Right kidney (tissue), 1 donor: ENCODE measurements at regions not wholly inside any gene's neighbourhood (a gene's known extent, or its start where the extent isn't known, plus 50 kb on each side); places are given as distances from the start of the nearest gene placed in this dataset.

Experiments
- DNase-seq: peaks from one replicate; pipeline ENCODE4 v3.0.0-alpha.2; 2016

DNA sequence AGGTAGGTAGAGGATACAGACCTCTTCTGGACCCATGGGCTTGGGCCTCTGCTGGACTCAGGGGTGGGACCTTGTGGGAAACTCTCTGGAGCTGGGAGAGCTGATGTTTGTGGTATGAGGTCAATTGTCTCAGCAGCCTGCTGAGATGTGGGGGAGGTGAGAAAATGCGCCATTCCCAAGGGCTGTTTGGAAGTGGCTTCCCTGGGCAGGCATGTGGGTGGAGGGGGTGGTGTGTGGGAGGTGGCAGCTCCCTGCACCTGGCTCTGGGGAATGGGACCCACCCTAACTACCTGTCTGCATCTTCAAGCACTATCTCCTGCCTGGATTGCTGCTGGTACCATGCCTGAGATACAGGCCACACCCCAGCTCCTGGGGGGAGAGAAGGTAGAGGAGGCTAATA is 97.4 kb upstream of the THY1 start:
- no peak for DNase-seq

GRCh38 chr11:119519796-119520195 is 96.8 kb upstream of the THY1 start:
- DNase-seq: no peak

DNA sequence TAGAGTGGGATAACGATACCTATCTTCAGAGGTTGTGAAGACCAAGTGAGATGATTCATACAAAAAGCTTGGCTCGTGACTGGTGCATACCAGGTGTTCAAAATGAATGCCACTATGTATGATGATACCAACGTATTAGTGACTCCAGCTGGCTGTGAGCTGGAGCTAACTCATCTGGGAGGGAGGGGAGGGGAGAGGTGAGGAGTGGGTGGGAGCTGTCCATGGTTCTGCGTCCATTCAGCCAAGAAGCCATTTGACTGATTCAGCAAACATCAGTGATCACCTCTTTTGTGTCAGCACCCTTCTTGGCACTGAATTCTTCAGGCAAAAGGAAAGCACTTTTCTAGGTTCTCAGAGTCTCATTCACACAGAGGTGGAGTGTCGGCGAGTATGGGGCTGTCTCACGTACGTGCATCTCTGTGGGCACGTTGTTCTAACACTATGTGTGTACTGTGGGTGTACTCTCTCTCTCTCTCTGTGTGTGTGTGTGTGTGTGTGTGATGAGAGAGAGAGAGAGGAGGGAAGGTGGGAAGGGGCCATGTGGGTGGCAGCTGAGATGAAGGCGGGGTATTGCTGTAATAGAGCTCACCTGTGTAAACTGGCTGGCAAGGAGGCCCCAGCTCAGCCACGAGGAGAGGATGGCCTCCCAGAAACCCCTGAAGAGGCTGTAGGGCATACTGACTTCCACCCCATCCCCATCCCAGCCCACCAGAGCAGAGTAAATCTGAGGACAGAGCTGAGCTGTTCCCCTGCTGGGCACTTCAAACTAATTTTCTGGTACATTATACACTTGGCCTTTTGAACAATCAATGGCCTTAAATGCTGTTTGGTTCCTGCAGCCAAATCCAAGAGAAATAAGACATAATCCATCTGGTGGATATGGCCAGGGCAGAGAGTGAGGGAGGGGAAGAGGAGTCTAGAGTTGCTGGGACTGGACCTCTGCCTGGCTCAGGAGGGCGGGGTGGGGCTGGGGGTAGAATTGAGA is 96.1 kb upstream of the THY1 start:
- peak; percentile 30 for DNase-seq

DNA sequence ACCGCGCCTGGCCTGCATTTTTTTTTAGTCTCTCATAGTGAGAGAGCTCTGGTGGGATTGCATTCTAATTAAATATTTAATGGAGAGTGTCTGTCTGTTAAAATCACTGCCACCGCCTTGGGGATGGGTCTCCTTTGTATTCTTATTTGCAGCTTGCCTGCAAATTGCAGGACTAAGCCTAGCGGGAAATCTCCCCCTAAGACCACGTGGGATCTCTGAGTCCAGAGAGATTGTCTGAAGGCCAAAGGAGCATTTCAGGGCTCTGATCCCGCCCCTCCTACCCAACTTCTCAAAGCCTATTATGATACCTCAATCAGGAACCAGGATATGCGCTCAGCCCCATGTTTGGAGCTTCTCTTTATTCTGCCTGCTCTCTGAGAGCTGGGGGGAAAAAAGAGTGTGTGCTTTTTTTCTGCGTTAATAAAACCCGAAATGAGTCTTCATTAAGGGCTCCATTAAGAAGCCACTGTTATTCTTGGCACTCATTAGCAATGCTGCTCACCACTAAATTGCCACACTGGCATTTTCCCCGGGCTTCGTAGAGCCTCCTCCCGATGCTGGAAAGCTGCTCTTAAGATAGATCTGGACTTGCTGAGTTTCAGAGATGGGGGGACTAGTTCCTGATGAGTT is 92.9 kb upstream of the THY1 start:
- DNase-seq: no peak

GRCh38 chr11:119513806-119514170 is 90.8 kb upstream of the THY1 start:
- no peak for DNase-seq

- no peak for DNase-seq
Observed at GRCh38 chr11:119513131-119513805, 90.3 kb upstream of the THY1 start.

DNA sequence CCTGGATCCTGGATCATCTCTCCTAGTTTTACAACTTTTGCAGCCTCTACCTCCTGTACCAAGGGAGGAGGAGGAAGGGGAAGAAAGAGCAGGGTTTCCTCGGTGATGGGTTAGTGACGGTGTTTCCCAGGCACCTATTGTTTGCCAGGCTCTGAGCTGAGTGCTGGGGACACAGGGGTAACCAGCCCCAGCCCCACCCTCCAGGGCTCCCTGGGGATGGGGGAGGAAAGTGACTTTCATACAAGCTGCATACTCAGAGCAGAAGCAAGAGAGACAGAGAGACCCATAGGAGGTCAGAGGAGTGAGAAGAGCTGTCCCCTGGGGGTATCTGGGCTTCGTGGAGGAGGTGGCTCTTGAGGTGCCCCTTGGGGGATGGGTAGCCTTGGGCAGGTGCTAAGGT is 89.4 kb upstream of the THY1 start:
- no peak for DNase-seq

DNA sequence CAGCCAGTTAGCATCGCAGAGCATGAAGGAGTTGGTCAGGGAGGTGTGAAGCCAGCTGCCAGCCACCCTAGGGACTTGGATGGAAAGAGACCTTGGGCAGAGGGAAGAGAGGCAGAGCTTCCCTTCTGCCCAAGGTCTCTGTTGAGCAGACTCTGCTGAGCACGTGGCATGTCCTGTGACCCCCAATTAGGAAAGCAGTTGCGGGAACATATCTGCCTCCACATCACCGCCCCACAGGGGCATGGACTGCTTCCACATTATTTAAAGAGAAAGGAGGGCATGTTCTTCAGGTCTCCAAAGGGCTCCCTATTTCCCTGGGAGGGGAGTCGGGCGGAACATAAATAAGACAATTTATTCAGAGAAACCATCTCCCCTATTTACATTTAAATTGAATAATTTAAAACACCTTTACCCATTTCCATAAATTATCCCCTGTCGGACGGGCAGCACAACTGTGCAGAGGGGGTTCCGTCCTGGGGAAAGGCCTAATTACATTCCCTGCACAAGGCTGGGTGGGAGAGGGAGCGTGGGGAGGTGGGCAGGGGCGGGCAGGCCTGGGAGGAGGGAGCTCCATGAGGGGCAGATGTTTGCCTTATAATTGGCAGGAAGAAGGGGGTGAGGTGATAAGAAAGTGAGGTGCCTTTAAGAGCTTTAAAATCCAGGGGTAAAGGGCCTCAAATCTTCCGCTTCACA is 88.8 kb upstream of the THY1 start:
- DNase-seq: no peak

DNA sequence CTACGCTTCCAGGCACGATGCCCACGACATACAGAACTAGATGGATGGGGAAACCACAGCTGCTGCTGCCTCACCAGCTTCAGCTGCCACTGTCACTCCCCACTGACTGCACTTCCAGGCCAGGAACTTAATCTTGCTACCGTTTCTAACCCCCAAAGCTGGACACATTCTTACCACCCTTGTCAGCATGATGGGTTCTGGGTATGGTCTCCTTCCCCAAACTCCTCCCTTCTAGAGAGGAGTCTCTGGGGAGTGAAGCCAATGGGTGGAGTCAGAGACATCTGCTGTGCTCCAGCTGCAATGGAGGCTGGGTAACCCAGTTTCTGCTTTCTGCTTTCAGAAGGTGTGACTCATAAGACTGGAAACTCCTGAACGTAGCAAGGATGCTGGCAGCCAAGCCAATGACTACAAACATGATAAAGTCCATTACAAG is 87.0 kb upstream of the THY1 start:
- DNase-seq: no peak

- DNase-seq: no peak
Observed at GRCh38 chr11:119509282-119509841, 86.4 kb upstream of the THY1 start.

DNA sequence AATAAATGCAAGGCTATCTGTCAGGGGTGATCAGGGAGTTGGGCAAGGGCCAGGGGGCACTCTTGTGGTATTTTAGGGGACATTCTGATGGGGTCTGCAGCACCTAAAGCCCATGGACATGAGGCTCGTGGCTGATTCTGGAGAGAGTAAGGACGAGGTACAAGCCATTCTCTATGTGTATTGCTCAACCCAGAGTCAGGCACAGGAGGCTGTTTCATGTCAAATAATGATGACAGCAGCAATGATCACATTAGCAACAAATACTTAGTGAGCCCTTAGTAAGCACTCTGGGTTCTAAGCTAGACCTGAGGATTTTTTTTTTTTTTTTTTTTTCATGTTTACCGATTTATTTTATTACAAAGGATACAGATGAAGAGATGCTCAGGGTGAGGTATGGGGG is 83.5 kb upstream of the THY1 start:
- DNase-seq: no peak

- no peak for DNase-seq
Observed at GRCh38 chr11:119505861-119506260, 82.9 kb upstream of the THY1 start.

DNA sequence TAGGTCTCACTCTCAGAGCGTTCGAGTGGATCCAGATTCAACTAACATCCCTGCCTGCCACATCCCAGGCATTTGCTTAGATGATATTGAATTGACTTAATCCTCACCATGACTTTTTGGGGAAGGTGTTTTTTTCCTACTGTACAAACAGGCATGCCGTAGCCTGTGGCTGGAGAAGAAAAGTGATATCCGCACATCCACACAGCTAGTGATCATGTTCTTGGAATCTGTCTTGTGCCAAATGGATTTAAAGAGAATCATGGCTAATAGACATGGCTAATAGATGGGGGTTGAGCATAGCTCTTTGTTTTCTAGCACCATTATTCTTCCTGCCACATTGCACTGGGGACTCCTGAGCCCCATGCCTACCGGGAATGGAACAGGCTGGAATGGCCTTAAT is 82.1 kb upstream of the THY1 start:
- DNase-seq: no peak

GRCh38 chr11:119504371-119504770 is 81.4 kb upstream of the THY1 start:
- DNase-seq: no peak

GRCh38 chr11:119501777-119502405 is 78.9 kb upstream of the THY1 start:
- no peak for DNase-seq

DNA sequence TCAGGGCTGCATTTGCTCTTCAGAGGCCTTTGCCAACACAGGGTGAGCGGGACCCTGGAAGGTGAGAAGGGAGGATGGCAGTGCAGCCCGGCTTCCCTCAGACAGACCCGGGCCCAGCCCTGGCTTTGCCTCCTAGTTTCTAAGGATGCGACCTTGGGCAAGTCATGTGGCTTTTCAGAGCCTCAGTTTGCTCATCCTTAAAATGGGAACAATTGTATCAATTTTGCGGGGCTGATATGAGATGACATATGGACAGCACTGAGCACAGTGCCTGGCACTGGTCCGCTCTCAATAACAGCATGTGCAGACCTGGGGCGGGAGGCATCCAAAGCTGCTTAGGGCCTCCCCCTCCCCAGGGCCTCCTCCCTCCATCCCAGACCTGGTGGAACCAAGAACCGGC is 74.7 kb upstream of the THY1 start:
- DNase-seq: no peak

DNA sequence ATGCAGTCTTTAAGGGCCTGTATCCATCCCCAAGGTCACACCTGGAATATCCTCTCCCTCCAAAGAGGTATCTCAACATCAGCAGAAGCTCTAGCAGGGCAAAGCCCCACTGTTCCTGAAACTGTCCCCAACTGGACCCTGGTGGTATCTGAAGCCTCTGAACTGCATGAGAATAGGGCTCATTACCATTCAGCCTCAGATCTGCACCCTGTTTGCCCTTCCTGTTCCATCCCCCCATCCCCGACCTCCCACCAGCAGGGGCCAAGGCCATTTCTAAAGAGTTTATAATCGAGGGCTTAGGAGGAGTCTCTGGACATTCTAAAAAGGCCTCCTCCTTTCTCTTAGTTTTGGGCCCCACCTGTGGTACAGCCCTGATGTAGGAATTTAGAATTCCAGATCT is 74.0 kb upstream of the THY1 start:
- no peak for DNase-seq

- DNase-seq: no peak
Observed at GRCh38 chr11:119496469-119496868, 73.5 kb upstream of the THY1 start.

DNA sequence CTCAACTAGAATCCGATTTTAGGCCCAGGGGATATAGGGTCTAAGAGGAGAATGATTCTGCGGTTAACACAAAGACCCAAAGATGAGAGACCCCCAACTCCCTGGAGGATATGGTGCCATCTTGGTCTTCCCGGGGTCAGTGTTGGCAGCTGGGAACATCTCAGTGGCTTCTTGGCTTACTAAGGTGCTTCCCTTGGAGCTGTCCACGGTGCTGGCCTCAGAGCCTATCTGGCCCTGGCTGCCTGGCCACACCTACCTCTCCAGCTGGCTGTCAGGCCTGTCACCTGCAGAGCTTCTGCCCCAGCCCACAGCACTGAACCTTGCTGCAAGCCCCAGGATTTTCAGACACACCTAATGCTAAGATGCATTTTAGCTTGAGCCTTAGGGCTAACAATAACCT is 70.7 kb upstream of the THY1 start:
- peak; percentile 38 for DNase-seq

DNA sequence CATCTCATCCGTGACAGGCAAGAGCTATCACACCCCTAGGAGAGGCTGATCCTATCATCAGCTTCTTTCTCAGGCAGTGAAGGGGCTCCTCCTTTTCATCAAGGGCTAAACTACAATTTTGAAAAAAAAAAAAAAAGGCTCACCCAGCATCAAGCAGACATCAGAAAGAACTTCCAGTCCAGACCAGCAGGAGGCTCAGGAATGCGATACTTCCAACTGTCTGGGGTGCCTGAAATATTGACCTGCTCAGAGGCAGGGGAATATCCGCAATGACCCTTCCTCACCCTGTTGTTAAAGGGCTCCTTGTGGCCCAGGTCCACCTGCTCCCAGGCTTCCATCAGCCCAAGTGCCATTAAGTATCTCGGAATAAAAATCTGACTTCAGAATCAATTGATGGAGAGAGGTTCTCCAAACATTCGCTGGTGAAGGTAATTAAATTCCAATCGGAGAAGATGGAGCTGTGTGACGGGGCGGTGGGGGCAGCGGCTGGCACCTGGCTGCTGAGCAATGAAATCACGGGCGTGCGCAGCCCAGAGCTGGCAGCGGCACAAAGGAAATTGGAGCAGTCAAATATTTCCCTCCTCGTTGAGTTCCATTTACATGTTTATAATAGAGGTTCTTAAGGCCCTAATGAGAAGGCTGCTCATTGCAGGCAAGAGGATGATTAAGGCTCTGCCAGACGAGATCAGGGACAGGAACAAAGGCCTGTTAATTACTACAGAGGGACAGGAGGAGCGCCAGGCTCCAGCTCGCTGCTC is 69.0 kb upstream of the THY1 start:
- no peak for DNase-seq
